ENCODE measurements at regions not wholly inside any gene's neighbourhood (a gene's known extent, or its start where the extent isn't known, plus 50 kb on each side); places are given as distances from the start of the nearest gene placed in this dataset.

GRCh38 chr13:75978818-75979217, 342.7 kb downstream of the LMO7 start:
- H3K79me2 ChIP-seq (ENCODE audit: control insufficient read depth, insufficient read depth, low read length): no peaks in the 10 kb centered on the region
- H4K20me1 ChIP-seq (ENCODE audit: control insufficient read depth, extremely low read depth, insufficient read depth, low read length): no peaks in the 10 kb centered on the region
- H2AFZ ChIP-seq (ENCODE audit: control insufficient read depth, low read length): no peak overlapping the region
- no peaks in the 10 kb centered on the region for H3K9me1 ChIP-seq (ENCODE audit: control insufficient read depth, extremely low read depth, insufficient read depth, low read length)
- FAIRE-seq (no peak), DNase-seq (ENCODE audit: low read depth, low spot score) (no peak)
- H3K4me3 ChIP-seq (ENCODE audit: control insufficient read depth in 2 of 3, extremely low read depth in 1 of 3, insufficient read depth in 2 of 3, low read depth in 1 of 3, low read length in 3 of 3): no peak overlapping the region
- no peak overlapping the region for H3K4me2 ChIP-seq (ENCODE audit: control insufficient read depth, extremely low read depth, insufficient read depth, low read depth, low read length)
- no peaks in the 10 kb centered on the region for H3K4me1 ChIP-seq (ENCODE audit: control insufficient read depth, extremely low read depth, insufficient read depth, low read length)
- H3K9ac ChIP-seq (ENCODE audit: control insufficient read depth, extremely low read depth, insufficient read depth, low read length): no peak overlapping the region
- no peaks in the 10 kb centered on the region for H3K9me3 ChIP-seq (ENCODE audit: control insufficient read depth, low read depth, low read length)
- no peak overlapping the region for H3K27ac ChIP-seq (ENCODE audit: control insufficient read depth, insufficient read depth, low read length)
- no peaks in the 10 kb centered on the region for H3K36me3 ChIP-seq (ENCODE audit: control insufficient read depth in 2 of 2, extremely low read depth in 1 of 2, insufficient read depth in 2 of 2, low read length in 2 of 2)
- H3K27me3 ChIP-seq (ENCODE audit: control insufficient read depth, extremely low read depth, insufficient read depth, low read length): no peaks in the 10 kb centered on the region
- TF ChIP-seq CTCF (optimal IDR thresholded peaks at IDR 0.05 in 1 of 3, IDR thresholded peaks at IDR 0.05 in 1 of 3, conservative IDR thresholded peaks at IDR 0.05 in 1 of 3; ENCODE audit: extremely low read depth in 1 of 3, insufficient read depth in 2 of 3, low read length in 3 of 3) (no peak), EZH2 (IDR thresholded peaks at IDR 0.05; ENCODE audit: low read length) (no peak)
- dilution Hi-C loops (cut with MboI; ENCODE audit: extremely low pct_ligation_motif_present, low sequenced_read_pairs): no loop called here

GRCh38 chr13:75968103-75968838, 332.1 kb downstream of the LMO7 start:
- no peak for TF ChIP-seq EZH2 (IDR thresholded peaks at IDR 0.05; ENCODE audit: low read length)
- no peak for TF ChIP-seq CTCF (optimal IDR thresholded peaks at IDR 0.05 in 1 of 3, IDR thresholded peaks at IDR 0.05 in 1 of 3, conservative IDR thresholded peaks at IDR 0.05 in 1 of 3; ENCODE audit: extremely low read depth in 1 of 3, insufficient read depth in 2 of 3, low read length in 3 of 3)
- Histone ChIP-seq H3K4me2 (ENCODE audit: control insufficient read depth, extremely low read depth, insufficient read depth, low read depth, low read length) (no peak overlapping the region), H3K79me2 (ENCODE audit: control insufficient read depth, insufficient read depth, low read length) (no peaks in the 10 kb centered on the region), H2AFZ (ENCODE audit: control insufficient read depth, low read length) (no peak overlapping the region), H3K4me3 (ENCODE audit: control insufficient read depth in 2 of 3, extremely low read depth in 1 of 3, insufficient read depth in 2 of 3, low read depth in 1 of 3, low read length in 3 of 3) (no peak overlapping the region), H3K9ac (ENCODE audit: control insufficient read depth, extremely low read depth, insufficient read depth, low read length) (no peak overlapping the region), H3K27me3 (ENCODE audit: control insufficient read depth, extremely low read depth, insufficient read depth, low read length) (no peaks in the 10 kb centered on the region), H3K36me3 (ENCODE audit: control insufficient read depth in 2 of 2, extremely low read depth in 1 of 2, insufficient read depth in 2 of 2, low read length in 2 of 2) (no peaks in the 10 kb centered on the region), H3K4me1 (ENCODE audit: control insufficient read depth, extremely low read depth, insufficient read depth, low read length) (no peaks in the 10 kb centered on the region), H4K20me1 (ENCODE audit: control insufficient read depth, extremely low read depth, insufficient read depth, low read length) (no peaks in the 10 kb centered on the region), H3K9me3 (ENCODE audit: control insufficient read depth, low read depth, low read length) (no peaks in the 10 kb centered on the region), H3K9me1 (ENCODE audit: control insufficient read depth, extremely low read depth, insufficient read depth, low read length) (no peaks in the 10 kb centered on the region), H3K27ac (ENCODE audit: control insufficient read depth, insufficient read depth, low read length) (no peak overlapping the region)
- DNase-seq (ENCODE audit: low read depth, low spot score) (no peak), FAIRE-seq (no peak)
- dilution Hi-C loops (cut with MboI; ENCODE audit: extremely low pct_ligation_motif_present, low sequenced_read_pairs): no loop called here
